ENCODE measurements at regions not wholly inside any gene's neighbourhood (a gene's known extent, or its start where the extent isn't known, plus 50 kb on each side); places are given as distances from the start of the nearest gene placed in this dataset.
"Not testable (repeated sequence)": the region's sequence is repeated elsewhere in the genome, so short reads cannot be mapped to it uniquely, and the experiment has no call there.

DNA sequence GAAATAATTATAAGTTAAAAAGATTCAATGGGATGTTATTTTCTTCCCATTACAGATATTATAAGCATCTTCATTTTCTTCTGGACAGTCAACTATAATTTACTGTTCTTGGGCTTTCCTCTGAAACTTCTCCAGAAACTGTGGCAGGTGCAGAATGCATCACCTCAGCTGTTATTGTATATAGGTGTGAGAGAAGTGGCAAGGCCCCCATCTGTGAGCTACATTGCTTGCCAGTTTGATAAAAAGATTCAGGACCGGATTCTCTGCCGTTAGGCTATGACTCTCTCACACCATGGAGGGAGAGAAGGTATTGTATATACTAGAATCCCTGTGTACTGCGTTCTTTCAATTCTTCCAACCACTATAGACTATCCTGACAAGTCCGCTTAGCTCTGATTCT lies 135.8 kb upstream of the CENPW start:
- H3K4me1 Mint-ChIP-seq, result no peaks in the 10 kb centered on the region
- intact Hi-C loops (cut with micrococcal nuclease), result no loop called here
- H3K27me3 Mint-ChIP-seq, result no peaks in the 10 kb centered on the region
- no peak for ATAC-seq (ENCODE audit: low read depth)
- no peak overlapping the region for H3K4me3 Mint-ChIP-seq
- TF ChIP-seq, protein P1, sequence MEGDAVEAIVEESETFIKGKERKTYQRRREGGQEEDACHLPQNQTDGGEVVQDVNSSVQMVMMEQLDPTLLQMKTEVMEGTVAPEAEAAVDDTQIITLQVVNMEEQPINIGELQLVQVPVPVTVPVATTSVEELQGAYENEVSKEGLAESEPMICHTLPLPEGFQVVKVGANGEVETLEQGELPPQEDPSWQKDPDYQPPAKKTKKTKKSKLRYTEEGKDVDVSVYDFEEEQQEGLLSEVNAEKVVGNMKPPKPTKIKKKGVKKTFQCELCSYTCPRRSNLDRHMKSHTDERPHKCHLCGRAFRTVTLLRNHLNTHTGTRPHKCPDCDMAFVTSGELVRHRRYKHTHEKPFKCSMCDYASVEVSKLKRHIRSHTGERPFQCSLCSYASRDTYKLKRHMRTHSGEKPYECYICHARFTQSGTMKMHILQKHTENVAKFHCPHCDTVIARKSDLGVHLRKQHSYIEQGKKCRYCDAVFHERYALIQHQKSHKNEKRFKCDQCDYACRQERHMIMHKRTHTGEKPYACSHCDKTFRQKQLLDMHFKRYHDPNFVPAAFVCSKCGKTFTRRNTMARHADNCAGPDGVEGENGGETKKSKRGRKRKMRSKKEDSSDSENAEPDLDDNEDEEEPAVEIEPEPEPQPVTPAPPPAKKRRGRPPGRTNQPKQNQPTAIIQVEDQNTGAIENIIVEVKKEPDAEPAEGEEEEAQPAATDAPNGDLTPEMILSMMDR (IDR thresholded peaks at IDR 0.05), result no peak
- DNase-seq, result no peak
- no peaks in the 10 kb centered on the region for H3K9me3 Mint-ChIP-seq
- no peaks in the 10 kb centered on the region for H3K36me3 Mint-ChIP-seq (ENCODE audit: low read depth)
- CTCF ChIA-PET, result no interaction called here
- no peak overlapping the region for H3K27ac Mint-ChIP-seq
- POLR2A ChIA-PET, result no interaction called here

DNA sequence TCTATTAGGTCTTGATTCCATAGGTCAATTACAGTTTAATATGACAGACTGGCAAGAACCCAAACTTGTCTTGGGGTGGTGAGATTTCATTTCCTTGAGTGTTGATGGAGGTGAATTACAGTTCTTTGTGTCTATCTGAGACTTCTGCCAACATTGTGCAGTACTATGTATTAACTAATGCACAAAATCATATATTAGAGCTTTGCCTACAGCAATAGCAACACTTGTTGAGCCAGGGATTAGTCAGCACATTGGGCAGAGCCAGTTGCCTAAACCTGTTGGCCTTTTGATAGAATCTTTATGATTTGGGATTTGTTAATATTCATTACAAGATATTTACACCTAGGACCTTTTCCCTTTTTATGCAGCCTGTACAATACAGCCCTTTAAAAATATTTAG lies 135.3 kb upstream of the CENPW start:
- no peaks in the 10 kb centered on the region for H3K27me3 Mint-ChIP-seq
- TF ChIP-seq, protein P1 (IDR thresholded peaks at IDR 0.05), result no peak
- H3K9me3 Mint-ChIP-seq, result no peaks in the 10 kb centered on the region
- no peak overlapping the region for H3K27ac Mint-ChIP-seq
- POLR2A ChIA-PET, result no interaction called here
- DNase-seq, result no peak
- H3K4me1 Mint-ChIP-seq, result no peaks in the 10 kb centered on the region
- no peak for ATAC-seq (ENCODE audit: low read depth)
- no peak overlapping the region for H3K4me3 Mint-ChIP-seq
- intact Hi-C loops (cut with micrococcal nuclease), result no loop called here
- H3K36me3 Mint-ChIP-seq (ENCODE audit: low read depth), result no peaks in the 10 kb centered on the region
- CTCF ChIA-PET, result no interaction called here

DNA sequence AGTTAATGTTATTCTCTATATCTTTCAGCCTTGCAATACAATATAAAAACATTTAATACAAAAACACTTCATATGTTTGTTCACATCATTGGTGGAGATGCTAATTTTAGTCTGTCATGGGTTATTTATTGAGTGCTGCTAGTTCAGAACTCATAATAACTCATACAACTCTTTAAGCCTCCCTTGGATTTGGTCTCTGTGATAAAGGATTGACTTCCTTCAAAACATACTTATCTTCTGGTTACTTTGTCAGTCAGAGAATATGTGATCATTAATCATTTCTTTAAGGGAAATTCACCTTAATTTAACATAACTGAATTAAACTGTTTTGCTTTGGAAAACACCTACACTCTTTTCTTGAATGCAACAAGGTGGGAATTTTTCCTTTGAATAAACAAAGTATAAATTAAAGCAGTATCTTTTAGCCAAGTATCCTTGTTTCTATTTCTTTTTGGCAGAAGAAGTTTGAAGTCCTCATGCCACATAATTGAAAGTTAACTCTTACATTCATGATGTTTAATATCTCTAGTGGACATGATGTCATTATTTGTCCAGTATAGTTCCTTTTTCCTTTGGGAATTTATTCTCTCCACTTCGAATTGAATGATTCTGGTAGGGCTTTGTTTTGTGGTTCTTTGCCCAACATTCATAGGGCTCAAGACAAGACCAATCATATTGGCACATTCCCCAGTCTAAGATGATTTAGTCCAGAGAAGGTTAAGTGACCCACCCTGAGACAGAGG lies 133.2 kb upstream of the CENPW start:
- TF ChIP-seq, protein P1 (IDR thresholded peaks at IDR 0.05), result no peak
- no peak overlapping the region for H3K27ac Mint-ChIP-seq
- H3K4me1 Mint-ChIP-seq, result no peaks in the 10 kb centered on the region
- no peaks in the 10 kb centered on the region for H3K9me3 Mint-ChIP-seq
- no peaks in the 10 kb centered on the region for H3K27me3 Mint-ChIP-seq
- H3K36me3 Mint-ChIP-seq (ENCODE audit: low read depth), result no peaks in the 10 kb centered on the region
- intact Hi-C loops (cut with micrococcal nuclease), result no loop called here
- POLR2A ChIA-PET, result no interaction called here
- DNase-seq (no peak), ATAC-seq (ENCODE audit: low read depth) (no peak)
- CTCF ChIA-PET, result no interaction called here
- no peak overlapping the region for H3K4me3 Mint-ChIP-seq

DNA sequence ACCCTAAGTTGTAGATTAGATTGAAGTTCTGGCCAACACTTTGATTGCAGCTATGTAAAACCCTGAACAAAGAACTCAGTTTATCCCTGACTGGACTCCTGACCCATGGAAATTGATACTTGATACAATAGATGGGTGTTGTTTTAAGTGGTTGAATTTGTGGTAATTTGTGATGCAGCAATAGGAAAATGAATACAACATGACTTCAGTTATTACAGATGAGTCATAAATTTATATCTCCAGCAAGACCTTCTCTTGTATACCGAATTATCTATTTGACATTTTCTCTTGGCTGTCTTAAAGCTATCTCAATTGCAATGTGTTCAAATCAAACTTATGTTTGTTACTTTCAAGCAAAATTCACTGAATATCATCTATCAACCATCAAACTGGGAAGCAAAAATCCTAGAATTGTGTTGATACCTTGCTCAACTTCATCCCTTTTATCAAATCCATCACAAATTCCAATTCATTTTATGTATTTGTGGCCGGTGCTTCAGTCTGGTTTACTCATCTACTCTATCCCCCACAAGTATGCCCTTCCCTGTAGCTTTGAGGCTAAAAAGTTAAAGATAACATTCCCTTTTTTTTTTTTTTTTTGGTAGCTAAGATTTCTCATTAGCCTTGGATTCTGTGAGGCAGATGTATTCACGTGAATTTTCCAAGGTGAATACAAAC lies 129.4 kb upstream of the CENPW start:
- Mint-ChIP-seq H3K27ac (no peak overlapping the region), H3K27me3 (no peaks in the 10 kb centered on the region), H3K36me3 (ENCODE audit: low read depth) (no peaks in the 10 kb centered on the region), H3K4me3 (no peak overlapping the region), H3K9me3 (peaks cover 2% of the 10 kb centered on the region), H3K4me1 (no peaks in the 10 kb centered on the region)
- CTCF ChIA-PET, result no interaction called here
- ATAC-seq (ENCODE audit: low read depth) (no peak), DNase-seq (no peak)
- POLR2A ChIA-PET, result no interaction called here
- intact Hi-C loops (cut with micrococcal nuclease), result no loop called here
- TF ChIP-seq, protein P1 (IDR thresholded peaks at IDR 0.05), result no peak

DNA sequence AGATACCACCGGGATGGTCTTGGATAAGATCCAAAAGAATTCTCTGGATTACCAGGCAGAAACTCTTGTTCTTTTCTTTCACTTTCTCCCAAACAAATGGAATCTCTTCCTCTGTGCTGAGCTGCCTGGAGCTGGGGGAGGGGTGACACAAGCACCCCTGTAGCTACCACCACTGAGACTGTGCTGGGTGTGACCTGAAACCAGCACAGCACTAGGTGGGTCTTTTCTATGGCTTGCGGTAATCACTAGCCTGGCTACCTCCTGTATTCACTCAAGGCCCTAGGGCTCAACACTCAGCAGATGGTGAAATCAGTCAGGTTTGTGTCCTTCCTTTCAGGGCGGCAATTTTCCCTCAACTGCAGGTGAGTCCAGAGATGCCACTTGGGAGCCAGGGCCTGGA lies 122.4 kb upstream of the CENPW start:
- H3K36me3 Mint-ChIP-seq (ENCODE audit: low read depth), result no peaks in the 10 kb centered on the region
- H3K9me3 Mint-ChIP-seq, result peaks cover 3% of the 10 kb centered on the region
- no peaks in the 10 kb centered on the region for H3K27me3 Mint-ChIP-seq
- DNase-seq, result no peak
- ATAC-seq (ENCODE audit: low read depth), result no peak
- H3K4me3 Mint-ChIP-seq, result no peak overlapping the region
- intact Hi-C loops (cut with micrococcal nuclease), result no loop called here
- no peaks in the 10 kb centered on the region for H3K4me1 Mint-ChIP-seq
- CTCF ChIA-PET, result no interaction called here
- no peak overlapping the region for H3K27ac Mint-ChIP-seq
- TF ChIP-seq, protein P1 (IDR thresholded peaks at IDR 0.05), result no peak
- POLR2A ChIA-PET, result no interaction called here

DNA sequence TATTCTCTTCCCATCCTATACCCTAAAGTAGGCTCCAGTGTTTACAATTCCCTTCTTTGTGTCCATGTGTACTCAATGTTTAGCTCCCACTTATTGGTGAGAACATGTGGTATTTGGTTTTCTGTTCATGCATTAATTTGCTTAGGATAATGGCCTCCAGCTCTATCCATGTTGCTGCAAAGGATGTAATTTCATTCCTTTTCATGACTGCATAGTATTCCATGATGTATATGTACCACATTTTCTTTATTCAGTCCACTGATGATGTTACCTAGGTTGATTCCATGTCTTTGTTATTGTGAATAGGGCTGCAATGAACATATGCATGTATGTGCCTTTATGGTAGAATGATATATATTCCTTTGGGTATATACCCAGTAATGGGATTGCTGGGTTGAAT lies 119.0 kb upstream of the CENPW start:
- H3K4me1 Mint-ChIP-seq; POLR2A ChIA-PET; H3K36me3 Mint-ChIP-seq (ENCODE audit: low read depth); intact Hi-C loops (cut with micrococcal nuclease); H3K9me3 Mint-ChIP-seq; CTCF ChIA-PET; H3K27me3 Mint-ChIP-seq; H3K27ac Mint-ChIP-seq; DNase-seq; ATAC-seq (ENCODE audit: low read depth); H3K4me3 Mint-ChIP-seq: not testable (repeated sequence)
